GM12892 (cell line): ENCODE measurements at regions not wholly inside any gene's neighbourhood (a gene's known extent, or its start where the extent isn't known, plus 50 kb on each side); places are given as distances from the start of the nearest gene placed in this dataset.

ENCODE experiments used
- POLR2A ChIP-seq: IDR thresholded peaks from 2 replicates; pipeline ENCODE4 v1.6.1; 2011; ENCODE audit warnings: low read depth, low read length, control low read depth
- POLR2AphosphoS5 ChIP-seq: IDR thresholded peaks from 2 replicates; pipeline ENCODE4 v1.6.1; 2011; ENCODE audit warnings: low read depth, low read length, control low read depth
- TAF1 ChIP-seq: IDR thresholded peaks from 2 replicates; pipeline ENCODE4 v1.6.1; 2011; ENCODE audit warnings: low read depth, mild to moderate bottlenecking, control low read depth, low read length, borderline replicate concordance

DNA sequence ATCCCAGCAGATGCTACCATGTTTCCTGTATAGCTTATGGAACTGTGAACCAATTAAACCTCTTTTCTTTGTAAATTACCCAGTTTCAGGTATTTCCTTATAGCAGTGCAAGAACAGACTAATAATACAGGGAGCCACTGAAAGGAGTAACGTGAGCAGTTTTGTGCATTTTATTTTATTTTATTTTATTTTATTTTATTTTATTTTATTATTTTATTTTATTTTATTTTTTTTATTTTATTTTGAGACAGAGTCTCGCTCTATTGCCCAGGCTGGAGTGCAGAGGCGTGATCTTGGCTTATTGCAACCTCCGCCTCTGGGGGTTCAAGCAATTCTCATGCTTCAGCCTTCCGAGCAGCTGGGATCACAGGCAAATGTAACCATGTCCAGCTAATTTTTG, 55.9 kb upstream of the KCNK12 start:
- no peak for TF ChIP-seq TAF1
- no peak for TF ChIP-seq POLR2A
- TF ChIP-seq POLR2AphosphoS5: no peak
